Uterus (tissue), 2 donors: ENCODE measurements at regions not wholly inside any gene's neighbourhood (a gene's known extent, or its start where the extent isn't known, plus 50 kb on each side); places are given as distances from the start of the nearest gene placed in this dataset.

ENCODE experiments used
- CTCF ChIP-seq, 4 experiments: fragments of 200-600 bp in 2 of 4; fragments of 450-650 bp in 2 of 4; sonication (generic) in 2 of 4; IDR thresholded peaks; one replicate each; pipeline ENCODE4 v1.5.1; 2016 to 2019; ENCODE audit warnings: antibody characterized with exemption in 4 of 4, mild to moderate bottlenecking in 2 of 4, moderate library complexity in 1 of 4
- POLR2A ChIP-seq, 2 donors: fragments of 450-650 bp; IDR thresholded peaks; one replicate each; pipeline ENCODE4 v1.6.1; 2016; ENCODE audit warnings: antibody characterized with exemption in 2 of 2, mild to moderate bottlenecking in 1 of 2, moderate library complexity in 1 of 2

GRCh38 chr1:38609166-38610025 is 250.2 kb downstream of the RRAGC start:
- no peak for TF ChIP-seq CTCF (IDR thresholded peaks at IDR 0.05)
- TF ChIP-seq POLR2A (IDR thresholded peaks at IDR 0.05): no peak
